Activated CD4-positive, CD25-positive, alpha-beta regulatory T cell treated with anti-CD3 and anti-CD28 coated beads, Interleukin-2, amount 50 U/mL, for 24 hours (primary cell): ENCODE measurements at regions not wholly inside any gene's neighbourhood (a gene's known extent, or its start where the extent isn't known, plus 50 kb on each side); places are given as distances from the start of the nearest gene placed in this dataset.
"Not testable (repeated sequence)": the region's sequence is repeated elsewhere in the genome, so short reads cannot be mapped to it uniquely, and the experiment has no call there.

Experiments used
- ATAC-seq, 2 donors: fragments of 150-1000 bp; cut with Tn5 transposase; one replicate each; pipeline ENCODE4 v1.10.0; 2021; ENCODE audit warnings: mild to moderate bottlenecking in 1 of 2, moderate library complexity in 1 of 2

DNA sequence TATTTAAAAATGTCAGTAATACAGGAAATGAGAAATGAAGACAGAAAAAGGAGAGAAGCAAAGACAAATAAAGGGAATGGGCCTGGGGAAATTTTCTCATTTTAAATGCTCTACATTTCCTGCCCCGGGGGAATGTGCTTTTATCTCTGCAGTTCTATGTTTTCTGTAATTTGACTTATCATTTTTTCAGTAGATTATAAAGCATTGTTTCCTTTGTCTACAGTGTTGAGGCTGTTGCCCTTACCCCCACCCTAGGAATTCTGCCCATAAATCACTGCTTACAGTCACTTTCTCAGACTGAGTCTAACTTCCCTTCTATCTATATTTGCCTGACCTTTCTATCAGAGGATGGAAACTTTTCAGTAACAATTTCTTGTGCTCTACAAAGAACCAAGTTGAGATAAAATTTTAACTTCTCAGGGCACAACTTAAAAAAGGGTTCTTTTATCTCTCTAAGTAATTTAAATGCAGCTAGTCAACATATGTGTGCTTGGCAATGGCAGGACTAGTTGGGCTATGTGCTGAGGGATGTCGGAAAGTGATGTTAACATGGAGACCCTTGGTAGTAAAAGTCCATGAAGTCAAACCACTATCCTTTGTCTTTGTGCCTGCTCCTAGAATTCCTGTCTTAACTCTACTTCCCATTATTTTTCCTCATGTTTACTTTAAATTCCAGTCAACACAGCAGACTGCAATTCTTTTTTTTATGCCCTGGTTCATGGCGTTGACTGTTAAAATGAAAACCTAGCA lies 146.5 kb upstream of the MMADHC start:
- ATAC-seq, result no peak

DNA sequence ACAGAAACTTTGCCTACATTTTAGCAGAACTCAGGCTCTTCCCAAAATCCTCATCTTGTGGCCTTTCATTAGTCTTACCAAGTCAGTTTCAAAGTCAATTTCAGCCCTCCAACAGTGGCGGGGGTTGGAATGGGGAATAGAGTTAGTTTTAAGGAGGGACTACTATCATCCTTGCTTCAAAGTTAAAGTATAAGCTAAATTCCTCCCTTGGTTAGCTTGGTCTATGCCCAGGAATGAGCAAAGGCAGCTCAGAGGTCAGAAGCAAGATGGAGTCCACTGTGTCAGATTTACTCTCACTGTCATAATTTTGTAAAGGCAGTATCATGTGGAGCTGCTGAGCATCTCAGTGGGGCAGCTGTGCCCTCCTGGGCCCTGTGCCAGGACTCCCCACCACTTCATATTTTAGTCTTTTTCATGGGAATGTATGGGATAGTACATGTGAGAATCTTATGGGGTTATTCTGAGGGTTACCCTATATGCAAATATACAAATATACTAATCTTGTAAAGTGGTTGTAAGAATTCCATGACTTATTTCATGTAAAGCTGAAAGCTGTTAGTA lies 145.2 kb upstream of the MMADHC start:
- ATAC-seq, result no peak

DNA sequence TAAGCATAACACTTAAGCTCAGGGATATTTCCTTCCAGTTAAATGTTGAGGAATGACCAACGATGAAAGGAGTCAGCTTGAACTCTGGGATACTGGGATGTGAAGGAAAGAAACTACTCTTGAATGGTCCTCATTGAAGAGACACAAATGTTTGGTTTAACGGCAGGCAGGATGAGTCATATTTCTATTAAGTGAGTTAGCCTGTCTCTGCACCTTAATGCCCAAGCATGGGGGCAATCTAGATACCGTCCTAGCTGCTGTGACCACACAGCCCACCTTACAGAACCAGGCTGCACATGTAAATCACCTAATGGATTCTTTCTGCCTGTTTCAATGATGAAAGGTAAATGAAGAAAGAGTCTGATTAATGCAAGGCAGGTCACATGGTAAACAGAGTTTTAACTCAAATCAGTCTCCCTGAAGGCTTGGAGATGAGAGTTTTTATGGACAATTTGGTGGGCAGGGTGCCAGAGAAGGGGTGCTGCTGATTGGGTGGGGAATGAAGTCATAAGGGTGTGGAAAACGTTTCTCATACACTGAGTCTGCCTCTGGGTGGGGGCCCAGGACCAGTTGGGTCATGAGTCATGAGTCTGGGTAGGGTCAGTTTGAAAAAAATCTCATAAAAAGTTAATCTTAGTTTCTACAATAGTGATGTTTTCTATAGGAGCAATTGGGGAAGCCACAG lies 144.6 kb upstream of the MMADHC start:
- no peak for ATAC-seq

DNA sequence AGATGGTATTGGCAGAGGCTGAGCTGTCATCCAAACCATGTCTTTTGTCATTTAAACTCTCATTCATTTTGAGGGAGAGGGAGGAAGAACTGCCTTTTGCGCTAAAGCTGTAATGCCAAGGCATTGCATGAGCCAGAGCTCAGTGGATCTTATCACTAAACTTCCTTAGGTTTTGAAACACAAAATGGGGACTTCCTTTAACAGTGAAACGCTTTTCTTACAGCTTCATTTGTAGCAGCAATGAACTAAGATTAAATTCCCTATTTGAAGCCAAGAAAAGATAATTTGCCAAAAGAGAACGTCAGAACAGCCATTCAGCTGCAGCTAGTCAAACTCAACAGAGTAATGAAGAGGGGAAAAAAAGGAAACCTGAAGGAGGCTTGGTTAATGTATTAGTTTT lies 143.5 kb upstream of the MMADHC start:
- no peak for ATAC-seq

DNA sequence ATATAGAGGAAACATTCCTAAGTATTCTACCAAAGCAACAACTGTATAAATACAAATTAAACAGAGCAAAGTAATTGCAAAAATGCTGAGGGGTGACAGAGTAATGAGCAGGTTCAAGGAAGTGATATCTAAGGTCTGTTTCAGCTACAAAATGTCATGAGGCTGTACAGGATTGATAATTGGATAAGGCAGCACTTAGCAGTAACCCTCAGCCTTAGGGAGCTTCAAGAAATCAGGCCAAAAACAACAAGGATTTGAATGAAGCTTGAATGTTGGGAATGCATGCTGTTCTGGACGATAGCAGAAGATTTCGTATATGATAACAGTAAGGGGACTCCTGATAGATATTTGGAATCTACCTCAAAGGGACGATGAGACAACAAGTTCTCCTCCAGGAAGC lies 142.0 kb upstream of the MMADHC start:
- no peak for ATAC-seq

DNA sequence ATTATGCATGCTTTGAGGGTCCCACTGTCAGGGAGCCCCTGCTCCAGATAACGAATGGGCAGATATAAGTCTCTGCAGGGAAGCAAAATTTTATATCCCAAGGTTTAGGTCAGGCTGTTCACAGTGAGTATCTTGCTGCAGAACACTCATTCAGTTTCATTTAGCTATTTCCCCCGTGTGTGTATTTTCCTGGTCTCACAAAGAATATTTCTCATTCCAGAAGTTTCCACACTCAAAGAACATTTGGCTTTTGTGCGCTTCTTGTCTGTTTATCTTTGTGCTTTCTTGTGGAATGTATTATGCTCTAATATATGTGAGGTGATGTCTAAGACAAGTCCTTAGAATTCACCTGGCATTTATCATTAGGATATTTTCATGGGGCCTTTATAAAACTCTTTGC lies 140.4 kb upstream of the MMADHC start:
- ATAC-seq, result no peak

DNA sequence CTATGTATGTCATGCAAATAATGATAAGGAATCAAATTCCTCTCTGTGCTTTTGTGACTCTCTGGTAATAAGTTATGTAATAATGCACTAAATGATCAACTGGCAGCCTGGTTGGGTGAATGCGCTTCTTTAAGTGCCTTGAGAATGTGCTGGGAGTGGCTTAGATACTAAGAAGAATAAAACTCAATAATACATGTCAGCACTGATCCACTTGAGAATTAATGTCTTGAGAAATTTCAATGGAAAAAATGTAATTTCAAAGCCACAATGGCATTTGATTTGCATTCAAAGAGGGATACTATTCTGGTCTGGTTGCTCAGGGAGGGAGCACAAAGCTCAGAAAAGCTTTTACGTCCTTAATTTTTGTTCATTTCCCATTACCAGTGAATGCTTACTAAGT lies 137.7 kb upstream of the MMADHC start:
- no peak for ATAC-seq

DNA sequence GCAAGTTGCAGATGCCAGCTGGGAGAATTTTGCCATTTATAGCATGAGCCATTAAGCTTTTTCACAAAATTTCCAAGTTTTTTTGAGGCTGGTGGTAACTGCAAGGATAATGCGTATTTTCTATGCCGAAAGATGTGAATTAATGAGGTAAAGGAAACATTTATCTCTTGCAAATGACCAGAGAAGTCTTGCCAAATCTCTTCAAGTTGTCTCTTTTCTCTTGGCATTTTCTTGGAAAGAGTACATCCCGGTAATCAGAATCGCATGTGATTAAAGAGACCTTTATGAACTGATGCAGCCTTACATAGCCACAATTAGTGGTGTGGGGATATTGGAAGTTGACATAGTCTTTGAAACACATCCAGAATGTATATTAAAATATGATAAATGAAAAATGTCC lies 136.5 kb upstream of the MMADHC start:
- ATAC-seq, result no peak

DNA sequence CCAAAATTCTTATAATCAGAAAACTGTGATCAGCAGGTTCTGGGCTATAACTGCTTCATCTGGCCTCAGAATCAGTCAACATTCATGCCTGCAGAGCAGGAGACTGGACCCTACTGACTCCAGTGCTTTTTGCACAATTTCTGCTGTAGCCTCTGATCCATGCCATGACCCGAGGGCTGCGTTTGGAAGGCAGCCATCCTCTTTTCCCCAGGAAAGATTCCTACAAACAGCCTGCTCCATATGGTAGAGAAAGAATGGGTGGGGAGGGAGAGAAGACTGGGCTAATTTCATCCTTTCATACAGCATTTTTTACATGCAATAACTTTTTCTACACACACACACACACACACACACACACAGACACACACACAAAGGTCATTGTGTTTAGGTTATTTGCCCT lies 133.0 kb upstream of the MMADHC start:
- no peak for ATAC-seq

DNA sequence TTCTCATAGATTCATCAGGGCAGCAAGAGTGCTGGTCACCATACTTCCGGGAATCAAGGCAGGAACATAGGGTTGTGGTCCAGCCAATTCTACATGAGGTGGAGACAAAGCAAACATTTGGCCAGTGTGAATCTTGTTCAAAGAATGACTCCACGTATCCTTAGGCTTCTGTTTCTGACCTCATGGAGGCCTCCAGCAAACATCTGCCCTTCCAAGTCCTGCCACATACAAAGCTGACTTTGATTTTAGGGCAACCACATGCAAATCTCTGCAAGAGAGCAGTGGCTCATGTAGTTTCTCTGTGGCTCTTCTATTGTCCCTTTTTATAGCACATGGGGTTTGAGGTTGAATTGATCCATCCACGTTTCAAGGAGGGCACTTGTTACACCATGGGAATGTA lies 132.1 kb upstream of the MMADHC start:
- ATAC-seq, result no peak

DNA sequence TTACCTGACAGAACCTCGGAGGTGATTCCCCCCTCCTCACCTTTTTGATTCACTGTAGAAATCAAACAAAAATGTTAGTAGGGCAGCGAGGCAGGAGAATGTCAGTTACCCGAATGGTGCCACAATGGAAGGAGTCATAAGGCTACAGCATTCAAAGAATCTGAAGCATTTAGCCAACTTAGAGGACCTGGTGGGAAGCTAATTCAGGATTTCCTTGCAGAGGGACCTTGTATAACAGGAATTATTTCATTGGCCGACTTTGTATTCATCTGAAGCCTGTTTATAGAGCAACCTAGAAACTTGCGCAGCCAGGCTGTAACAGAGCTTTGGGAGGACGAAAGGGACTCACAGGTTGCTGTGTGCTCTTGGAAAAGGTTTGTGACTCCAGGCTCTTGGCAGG lies 129.1 kb upstream of the MMADHC start:
- ATAC-seq, result no peak

DNA sequence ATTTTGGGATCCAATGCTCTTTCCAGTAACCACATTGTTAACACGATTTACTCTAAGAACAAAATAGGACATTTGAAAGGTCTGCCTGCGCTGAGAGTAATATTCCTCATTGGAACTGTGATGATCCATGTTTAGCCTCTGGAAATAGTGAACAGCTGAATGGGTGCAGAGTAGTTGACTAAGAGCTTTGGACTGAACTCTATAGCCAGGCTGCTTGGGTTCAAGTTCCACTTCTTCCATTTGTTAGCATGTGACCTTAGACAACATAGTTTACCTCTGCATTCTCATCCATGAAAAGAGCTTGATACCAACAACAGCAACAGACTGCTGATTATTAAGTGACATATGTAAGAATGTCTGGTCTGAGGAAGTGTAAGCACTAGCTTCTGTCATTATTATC lies 128.3 kb upstream of the MMADHC start:
- no peak for ATAC-seq

DNA sequence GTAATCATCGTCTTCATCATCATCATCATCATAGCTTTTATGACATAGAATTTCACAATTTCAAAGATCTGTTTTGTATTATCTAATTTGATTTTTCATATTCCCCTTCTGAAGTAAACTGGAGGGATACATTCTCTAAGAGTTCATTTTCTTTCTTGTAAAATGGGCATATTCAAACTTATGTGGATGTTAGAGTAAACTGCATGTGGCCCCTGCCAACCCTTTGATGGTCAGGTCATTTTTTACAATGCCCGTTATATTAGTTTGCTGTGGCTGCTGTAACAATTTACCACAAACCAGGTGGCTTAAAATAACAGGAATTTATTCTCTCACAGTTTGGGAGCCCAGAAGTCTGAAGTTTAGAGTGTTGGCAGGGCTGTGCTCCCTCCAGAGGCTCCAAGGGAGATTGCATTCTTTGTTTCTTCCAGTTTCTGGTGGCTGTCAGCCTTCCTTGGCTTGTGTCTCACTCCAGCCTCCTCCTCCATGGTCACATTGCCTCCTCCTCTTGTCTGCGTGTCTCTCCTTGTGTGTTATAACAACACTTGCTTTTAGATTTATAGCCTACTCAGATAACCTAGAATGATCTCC lies 127.5 kb upstream of the MMADHC start:
- no peak for ATAC-seq

DNA sequence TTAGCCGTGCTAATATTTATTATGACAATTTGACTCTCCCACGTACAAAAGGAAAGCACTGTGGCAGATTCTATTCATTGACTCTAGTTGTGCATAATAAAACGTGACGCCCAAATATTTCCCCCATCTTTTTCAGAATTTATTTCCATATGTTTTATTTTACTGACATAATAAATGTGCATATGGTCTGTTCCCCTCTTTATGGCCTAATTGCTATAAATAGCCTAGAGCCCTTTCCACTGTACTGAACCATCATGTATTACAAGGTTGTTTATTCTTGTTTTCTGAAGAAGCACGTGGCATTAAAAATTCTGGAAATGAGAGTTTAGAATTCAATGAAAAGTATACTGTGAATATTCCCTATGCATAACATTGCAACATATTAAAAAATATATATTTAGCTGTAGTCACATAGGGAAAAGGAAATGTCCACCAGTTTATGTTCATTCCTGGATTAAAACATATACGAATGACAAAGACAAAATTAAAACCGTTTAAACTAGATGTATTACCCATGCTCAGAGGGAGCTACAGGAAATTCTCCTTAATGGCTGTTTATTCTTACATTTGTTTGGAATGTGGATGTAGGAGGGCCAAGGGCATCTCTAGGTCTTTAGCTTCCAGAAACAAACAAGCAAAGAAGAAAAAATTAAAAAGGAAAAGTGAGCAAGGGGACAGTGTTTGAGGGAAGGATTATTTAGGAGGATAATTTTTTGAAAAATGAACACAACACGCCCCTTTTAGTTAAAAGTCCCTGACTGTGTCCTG lies 122.1 kb upstream of the MMADHC start:
- no peak for ATAC-seq

DNA sequence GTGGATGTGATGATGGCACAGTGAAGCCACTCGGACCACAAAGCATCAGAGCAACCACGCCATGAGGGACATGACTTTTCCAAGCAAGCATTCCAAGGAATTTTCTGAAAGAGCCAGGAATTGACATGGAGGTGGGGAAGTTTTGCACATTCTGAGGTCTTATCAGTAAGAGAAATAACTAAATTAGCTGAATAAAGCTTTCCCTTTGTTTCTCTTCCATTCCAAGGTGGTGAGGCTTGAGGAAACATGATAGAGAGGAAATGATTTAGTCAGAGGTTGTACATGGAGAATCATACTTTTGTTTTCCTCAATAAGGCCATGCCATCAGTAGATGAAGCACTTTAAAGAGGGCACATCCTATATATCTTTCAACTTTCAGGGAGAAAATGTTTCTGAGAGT lies 115.7 kb upstream of the MMADHC start:
- ATAC-seq, result no peak

DNA sequence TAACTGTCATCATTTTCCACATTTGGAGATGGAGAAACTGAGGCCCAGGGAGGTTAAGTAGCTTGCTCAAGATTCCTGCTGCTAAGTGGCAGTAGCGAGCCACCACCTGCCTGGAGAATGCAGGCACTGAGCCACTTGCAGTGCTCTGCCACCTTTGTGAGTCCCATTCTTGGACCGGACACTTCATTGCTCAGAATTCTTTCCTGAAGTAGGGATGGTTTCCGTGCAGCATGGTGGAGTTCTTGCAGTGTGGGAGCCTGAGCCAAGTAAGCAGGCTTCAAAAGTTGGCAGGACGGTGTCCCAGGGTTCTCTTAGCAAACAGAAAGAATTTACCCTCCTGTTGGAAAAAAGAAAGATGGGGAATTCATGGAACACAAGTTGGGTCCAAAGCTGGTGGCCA lies 115.0 kb upstream of the MMADHC start:
- ATAC-seq, result no peak

DNA sequence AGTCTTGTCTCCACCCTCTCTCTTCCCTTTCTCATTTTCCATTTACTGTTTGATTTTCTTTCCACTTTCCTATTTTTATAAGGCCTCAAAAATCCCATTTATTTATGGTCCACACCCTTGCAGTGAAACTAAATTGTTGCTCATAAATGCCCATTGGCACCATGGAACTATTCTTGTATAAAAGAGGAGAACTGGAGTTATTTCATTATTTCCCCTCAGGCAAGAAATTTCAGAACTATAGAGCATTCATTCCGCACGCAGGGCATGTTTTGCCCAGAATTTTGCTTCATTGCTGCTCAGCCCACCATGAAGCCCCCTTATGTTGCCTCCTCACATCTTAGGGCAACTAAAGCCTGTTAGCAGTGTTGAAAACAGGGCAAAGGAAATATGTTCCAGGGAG lies 113.7 kb upstream of the MMADHC start:
- ATAC-seq, result no peak

DNA sequence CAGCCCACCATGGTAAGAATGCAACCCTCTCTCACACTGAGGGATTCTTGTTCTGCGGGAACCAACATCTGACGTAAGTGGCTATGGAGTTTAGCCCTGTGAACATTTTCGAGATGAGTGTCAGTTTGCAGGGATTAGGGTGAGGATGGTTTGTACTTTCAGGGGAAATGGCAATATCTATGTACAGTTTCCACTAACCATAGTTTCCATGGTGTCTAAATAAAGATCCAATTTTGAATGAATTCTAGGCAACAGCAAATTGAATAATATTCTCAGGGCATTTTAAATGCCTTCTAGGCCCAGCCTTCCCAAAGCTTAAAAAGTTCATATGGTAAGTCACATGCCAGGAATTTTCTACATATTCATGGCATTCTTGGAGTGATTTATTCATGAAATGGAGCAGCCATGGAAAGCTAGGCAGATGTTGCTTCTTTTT lies 105.4 kb upstream of the MMADHC start:
- ATAC-seq, result no peak

DNA sequence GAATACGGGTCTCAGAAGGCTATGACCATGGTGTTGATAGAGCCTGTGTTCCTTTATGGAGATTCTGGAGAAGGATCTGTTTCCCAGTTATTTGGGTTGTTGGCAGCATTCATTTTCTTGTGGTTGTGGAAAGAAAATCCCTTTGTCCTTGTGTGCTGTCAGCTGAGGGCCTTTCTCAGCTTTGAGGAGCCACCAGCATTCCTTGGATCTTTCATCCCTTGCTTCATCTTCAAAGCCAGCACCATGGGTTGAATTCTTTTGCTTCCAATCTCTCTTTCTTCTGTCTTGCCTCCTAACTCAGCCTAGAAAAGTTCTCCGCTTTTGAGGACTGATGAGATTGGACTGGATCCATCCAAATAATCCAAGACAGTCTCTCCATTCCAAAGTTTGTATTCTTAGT lies 103.2 kb upstream of the MMADHC start:
- no peak for ATAC-seq

DNA sequence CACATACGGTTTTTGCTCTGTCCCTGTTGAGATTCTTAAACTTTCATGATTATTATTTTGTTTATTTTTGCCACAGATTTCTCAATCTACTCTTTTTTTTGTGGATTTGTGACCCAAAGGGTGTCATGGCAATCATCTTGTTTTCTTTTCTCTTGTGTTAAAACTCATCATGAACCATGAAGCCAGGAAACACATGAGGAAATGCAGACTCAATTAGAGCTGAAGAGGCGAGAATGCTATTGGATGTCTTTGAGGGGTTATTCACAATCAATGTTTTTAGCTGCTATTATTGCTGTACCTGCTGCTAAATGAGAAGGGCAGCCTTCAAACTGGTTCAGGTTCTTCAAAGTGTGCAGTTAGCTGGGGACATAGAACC lies 99.5 kb upstream of the MMADHC start:
- ATAC-seq, result no peak

DNA sequence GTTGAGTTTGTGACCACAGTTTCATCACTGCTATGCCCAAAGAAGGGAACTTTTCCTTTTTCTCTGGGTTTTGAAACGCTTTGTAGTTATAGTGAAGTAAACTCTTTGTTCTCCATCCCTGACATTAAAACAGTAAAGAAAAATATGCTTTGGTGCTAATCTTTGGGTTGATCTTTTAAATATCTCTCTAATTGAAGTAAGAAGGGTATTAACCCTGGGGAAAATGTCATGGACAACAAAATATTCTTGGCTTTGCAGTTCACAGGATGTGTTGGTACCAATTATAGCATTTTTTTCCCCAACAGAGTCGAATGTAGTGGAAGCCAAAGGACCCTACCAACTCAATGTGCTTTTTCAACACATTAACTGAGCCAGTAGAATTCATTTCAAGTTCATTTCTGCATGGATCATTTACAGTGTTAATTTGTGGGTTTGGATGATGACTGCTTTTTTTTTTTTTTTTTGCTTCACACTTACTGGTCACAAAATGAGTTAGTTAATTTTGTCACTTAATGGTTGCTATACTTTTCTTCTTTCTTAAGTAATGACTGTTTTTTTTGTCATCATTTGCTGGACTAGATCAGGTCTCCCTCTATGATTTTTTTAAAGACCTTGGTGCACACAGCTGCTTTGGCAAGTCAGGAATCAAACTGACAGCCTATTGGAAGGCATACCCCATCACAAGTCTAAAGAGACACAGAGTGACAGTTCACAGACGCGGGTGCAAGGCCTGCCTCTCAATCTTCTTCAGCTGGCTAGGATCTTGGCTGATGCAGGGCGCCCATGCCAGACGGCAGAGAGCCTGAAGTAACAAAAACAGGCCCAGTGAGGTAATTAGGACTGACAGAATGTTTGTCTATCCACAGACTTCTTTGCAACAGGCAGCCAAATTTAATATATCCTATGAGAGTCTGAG lies 98.8 kb upstream of the MMADHC start:
- no peak for ATAC-seq

DNA sequence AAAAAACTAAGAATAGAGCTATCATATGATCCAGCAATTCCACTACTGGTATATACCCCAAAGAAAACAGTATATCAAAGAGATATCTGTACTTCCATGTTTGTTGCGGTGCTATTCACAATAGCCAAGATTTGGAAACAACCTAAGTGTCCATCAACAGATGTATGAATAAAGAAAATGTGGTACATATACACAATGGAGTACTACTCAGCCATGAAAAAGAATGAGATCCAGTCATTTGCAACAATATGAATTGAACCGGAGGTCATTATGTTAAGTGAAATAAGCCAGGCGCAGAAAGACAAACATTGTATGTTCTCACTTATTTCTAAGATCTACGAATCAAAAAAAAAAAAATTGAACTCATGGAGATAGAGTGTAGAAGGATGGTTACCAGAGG lies 97.8 kb upstream of the MMADHC start:
- not testable (repeated sequence) for ATAC-seq
